ENCODE measurements at regions not wholly inside any gene's neighbourhood (a gene's known extent, or its start where the extent isn't known, plus 50 kb on each side); places are given as distances from the start of the nearest gene placed in this dataset.

- no peak for TF ChIP-seq CTCF (IDR thresholded peaks at IDR 0.05)
- no peak for DNase-seq (ENCODE audit: low spot score in 2 of 2)
- Histone ChIP-seq H3K27me3 (no peaks in the 10 kb centered on the region), H3K9me3 (no peaks in the 10 kb centered on the region), H3K27ac (no peak overlapping the region), H3K4me3 (no peak overlapping the region), H3K36me3 (no peaks in the 10 kb centered on the region), H3K4me1 (peaks cover 0 to 8% of the 10 kb centered on the region in 2 donors)
- intact Hi-C loops (cut with DNase I): no loop called here
These were observed 184.8 kb upstream of the NRP1 start for GRCh38 chr10:33519130-33519860.

GRCh38 chr10:33510206-33510605 lies 175.7 kb upstream of the NRP1 start:
- intact Hi-C loops (cut with DNase I): no loop called here
- no peaks in the 10 kb centered on the region for H3K27me3 ChIP-seq
- H3K9me3 ChIP-seq: no peaks in the 10 kb centered on the region
- H3K36me3 ChIP-seq: no peaks in the 10 kb centered on the region
- peak overlapping the region in 1 of 2 donors; percentile 19 for H3K4me3 ChIP-seq
- peak overlapping the region; percentile 62 to 71 for H3K27ac ChIP-seq
- peaks cover 0 to 28% of the 10 kb centered on the region in 2 donors for H3K4me1 ChIP-seq
- TF ChIP-seq CTCF (IDR thresholded peaks at IDR 0.05): no peak
- no peak for DNase-seq (ENCODE audit: low spot score in 2 of 2)

GRCh38 chr10:33509231-33509831 lies 174.9 kb upstream of the NRP1 start:
- peak overlapping the region in 1 of 2 donors; percentile 19 for H3K4me3 ChIP-seq
- no peaks in the 10 kb centered on the region for H3K9me3 ChIP-seq
- DNase-seq (ENCODE audit: low spot score in 2 of 2): peak; percentile 30 to 86
- intact Hi-C loops (cut with DNase I): loop anchor here (5.0 kb wide), 1 partner anchor 172 kb away; no protein-coding TSS in a partner anchor
- peaks cover 0 to 28% of the 10 kb centered on the region in 2 donors for H3K4me1 ChIP-seq
- peak overlapping the region; percentile 62 to 71 for H3K27ac ChIP-seq
- no peak for TF ChIP-seq CTCF (IDR thresholded peaks at IDR 0.05)
- no peaks in the 10 kb centered on the region for H3K27me3 ChIP-seq
- H3K36me3 ChIP-seq: no peaks in the 10 kb centered on the region

- peak overlapping the region; percentile 11 to 27 for H3K27ac ChIP-seq
- no peak for TF ChIP-seq CTCF (IDR thresholded peaks at IDR 0.05)
- intact Hi-C loops (cut with DNase I): loop anchor here (5.0 kb wide), 1 partner anchor 171 kb away; no protein-coding TSS in a partner anchor
- no peaks in the 10 kb centered on the region for H3K27me3 ChIP-seq
- DNase-seq (ENCODE audit: low spot score in 2 of 2): no peak
- no peaks in the 10 kb centered on the region for H3K9me3 ChIP-seq
- H3K4me3 ChIP-seq: no peak overlapping the region
- H3K4me1 ChIP-seq: peaks cover 0 to 28% of the 10 kb centered on the region in 2 donors
- H3K36me3 ChIP-seq: no peaks in the 10 kb centered on the region
These were observed 173.4 kb upstream of the NRP1 start for GRCh38 chr10:33507662-33508425.

- Histone ChIP-seq H3K36me3 (no peaks in the 10 kb centered on the region), H3K4me3 (no peak overlapping the region), H3K4me1 (peaks cover 0 to 28% of the 10 kb centered on the region in 2 donors), H3K27ac (peak overlapping the region; percentile 11 to 27), H3K9me3 (no peaks in the 10 kb centered on the region), H3K27me3 (no peaks in the 10 kb centered on the region)
- intact Hi-C loops (cut with DNase I): loop anchor here (5.0 kb wide), 1 partner anchor 170 kb away; no protein-coding TSS in a partner anchor
- TF ChIP-seq CTCF (IDR thresholded peaks at IDR 0.05): no peak
- no peak for DNase-seq (ENCODE audit: low spot score in 2 of 2)
These were observed 172.6 kb upstream of the NRP1 start for GRCh38 chr10:33506838-33507661.

All from ascending aorta (tissue), 2 donors.